CD4-positive, alpha-beta T cell treated with Interleukin-4 for 1 hour (primary cell): ENCODE measurements at regions not wholly inside any gene's neighbourhood (a gene's known extent, or its start where the extent isn't known, plus 50 kb on each side); places are given as distances from the start of the nearest gene placed in this dataset.
"Not testable (repeated sequence)": the region's sequence is repeated elsewhere in the genome, so short reads cannot be mapped to it uniquely, and the experiment has no call there.

ENCODE experiments used
- DNase-seq, 2 donors: peaks; one replicate each; pipeline ENCODE4 v3.0.0-alpha.2; 2020 to 2022

DNA sequence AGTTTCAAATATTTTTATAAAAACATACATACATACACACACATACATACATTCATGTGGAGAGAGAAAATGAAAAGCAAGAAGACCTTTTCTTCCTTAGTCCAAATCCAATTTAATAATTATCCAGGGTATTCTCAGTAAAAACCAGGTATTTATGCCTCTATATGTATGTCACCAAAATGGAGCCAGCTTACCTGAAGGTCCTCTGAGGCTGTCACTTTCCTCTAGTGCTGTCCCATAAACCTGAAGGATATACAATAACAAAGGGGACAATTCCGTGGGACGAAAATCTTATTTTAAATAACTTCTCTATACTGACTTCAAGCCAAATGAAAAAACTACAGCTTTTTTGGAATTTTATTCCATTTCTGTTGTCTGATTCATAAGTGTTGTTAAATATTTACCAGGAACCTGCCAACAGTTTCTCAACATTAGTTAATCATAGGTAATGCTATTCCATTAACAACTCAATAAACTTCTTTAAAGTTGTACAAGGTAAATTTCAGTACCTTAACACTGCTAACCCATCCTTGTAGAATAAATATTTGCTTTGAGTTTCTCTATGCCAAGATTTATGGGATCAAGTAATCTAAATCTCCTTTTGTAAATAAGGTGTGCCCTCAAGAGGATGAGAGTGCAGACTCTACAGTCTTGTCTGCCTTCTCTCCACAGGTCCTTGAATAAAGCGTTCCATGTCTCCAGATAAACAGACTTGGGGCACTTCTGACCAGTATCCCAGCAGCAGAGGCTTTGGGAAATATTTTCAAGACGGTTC, 260.3 kb downstream of the AHR start:
- DNase-seq = no peak

DNA sequence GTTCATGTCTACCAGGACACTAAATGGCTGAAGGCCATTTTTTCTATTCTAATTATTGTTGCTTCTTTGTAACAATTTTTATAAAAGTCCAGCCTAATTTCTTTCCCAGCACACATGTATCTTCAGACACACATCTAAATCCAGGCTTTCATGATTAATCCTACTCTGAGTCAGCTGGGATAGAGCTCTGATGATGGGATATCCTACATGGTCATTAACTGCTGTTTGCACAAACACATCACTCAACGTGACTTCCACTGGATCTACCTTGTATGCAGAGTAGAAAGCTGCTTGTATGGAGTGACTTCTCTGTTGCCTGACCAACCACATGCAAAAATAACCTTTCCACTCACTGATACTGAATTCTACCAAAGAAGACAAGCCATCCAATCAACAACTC, 260.9 kb downstream of the AHR start:
- no peak for DNase-seq

DNA sequence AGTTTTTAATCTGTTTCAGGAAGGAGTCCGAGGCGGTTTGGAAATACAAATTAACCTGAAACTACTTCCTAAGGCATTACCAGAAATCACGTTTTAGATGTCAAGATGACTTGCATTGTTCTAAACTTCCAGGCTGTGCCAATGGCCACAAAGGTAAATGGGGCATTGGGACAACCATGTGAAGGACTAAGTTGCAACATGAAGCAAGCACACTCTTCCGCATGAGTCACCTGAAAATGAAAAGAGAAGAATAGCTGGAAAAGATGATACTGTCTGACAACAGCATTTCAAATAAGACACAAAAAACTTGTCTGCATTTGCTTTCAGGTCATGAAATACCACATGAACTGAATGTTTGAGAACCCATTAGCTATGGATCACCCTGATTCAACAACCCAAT, 262.1 kb downstream of the AHR start:
- DNase-seq = no peak

DNA sequence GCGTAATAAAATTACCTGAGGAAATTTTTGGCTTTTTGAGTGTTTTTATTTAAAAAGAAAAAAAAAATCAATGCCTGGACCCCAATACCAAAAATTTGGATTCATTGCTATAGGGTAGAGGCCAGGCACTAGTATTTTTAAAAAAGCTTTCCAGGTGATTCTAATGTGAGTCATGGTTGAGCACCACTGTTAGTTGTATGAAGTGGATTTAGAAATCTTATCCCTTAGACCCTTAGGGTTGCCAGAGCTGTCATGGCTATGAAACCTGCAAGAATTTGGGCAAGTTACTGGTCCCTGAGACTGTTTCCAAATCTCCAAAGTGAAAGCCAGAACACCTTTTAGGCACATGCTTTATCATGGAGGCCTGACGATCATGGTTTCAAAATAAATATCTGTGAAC, 262.5 kb downstream of the AHR start:
- DNase-seq = no peak

DNA sequence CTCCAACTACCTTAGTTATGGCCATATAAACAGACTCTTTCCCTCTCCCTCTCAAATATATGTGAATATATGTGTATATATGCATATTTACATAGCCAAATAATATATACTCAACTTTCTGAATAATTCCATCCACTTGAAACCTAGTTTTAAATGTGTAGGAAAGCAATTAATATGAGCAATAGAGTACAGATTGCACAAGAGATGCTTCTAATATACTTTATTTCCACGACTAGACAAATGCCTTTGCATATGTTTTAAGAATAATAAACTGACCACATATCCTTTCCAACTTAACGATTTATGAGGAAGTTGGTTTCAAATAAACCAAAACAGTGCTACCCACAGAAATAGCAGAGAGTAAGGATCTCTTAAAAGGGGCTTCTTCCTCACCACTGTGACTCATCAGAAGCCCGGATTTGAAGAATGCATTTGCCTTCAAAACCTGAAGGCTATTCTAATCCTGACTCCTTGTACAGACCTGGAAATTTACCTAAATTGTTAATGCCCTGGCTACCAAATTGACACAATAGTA, 266.3 kb downstream of the AHR start:
- peak in 1 of 2 donors; percentile 5 for DNase-seq

DNA sequence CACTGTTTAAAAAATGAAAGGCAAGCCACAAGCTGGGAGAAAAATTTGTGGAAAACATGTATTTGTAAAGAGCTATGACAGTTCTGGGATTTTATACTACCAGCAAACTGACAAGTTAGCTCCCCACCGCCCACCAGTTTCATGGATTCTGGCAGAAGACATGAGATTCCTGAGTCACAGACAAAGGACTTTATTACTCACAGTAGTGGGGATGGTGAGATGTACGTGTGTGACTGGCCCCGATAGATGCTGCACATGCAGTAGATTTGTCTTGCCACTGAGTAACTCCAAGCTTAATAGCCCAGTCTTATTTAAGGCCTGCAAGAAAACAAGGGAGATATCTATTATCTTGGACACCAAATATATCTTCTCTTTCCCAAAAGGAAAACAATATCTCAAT, 281.7 kb downstream of the AHR start:
- no peak for DNase-seq

DNA sequence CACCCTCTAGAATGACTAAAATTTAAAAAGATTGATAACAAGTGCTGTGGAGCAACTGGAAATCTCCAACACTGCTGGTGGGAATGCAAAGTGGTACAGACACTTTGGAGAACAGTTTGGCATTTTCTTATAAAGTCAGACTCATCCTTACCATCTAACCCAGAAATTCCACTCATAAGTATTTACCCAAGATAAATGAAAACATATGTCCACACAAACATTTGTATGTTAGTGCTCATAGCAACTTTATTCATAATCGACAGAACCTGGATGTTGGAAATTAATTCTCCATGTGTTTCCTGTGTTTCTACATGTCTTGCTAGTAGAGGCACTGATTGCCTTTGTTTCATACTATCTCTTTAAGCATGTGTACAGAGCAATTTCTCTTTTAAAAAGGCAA, 282.4 kb downstream of the AHR start:
- no peak for DNase-seq

DNA sequence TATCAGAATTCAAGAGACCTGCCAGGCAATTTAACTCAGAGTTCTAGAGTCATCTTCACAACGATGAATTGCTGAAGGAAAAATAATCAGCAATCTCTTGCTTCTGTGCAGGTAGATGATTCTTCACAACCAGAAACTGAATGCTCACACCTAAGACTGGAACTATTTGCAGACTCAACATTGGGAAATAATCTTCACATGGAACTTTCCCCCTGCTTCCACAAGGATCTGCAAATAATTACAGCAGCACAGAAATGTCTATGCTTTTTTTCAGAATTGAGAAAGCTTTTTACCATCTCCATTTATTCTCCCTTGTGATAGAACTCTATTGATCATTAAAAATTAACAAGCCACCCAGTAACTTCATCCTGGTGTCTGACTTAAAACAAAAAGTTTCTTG, 282.8 kb downstream of the AHR start:
- no peak for DNase-seq

DNA sequence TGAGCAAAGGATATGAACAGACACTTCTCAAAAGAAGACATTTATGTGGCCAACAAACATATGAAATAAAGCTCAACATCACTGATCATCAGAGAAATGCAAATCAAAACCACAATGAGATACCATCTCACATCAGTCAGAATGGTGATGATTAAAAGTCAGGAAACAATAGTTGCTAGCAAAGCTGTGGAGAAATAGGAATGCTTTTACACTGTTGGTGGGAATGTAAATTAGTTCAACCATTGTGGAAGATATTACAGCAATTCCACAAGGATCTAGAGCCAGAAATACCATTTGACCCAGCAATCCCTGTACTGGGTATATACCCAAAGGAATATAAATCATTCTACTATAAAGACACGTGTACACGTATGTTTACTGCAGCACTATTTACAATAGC, 284.2 kb downstream of the AHR start:
- DNase-seq = not testable (repeated sequence)

DNA sequence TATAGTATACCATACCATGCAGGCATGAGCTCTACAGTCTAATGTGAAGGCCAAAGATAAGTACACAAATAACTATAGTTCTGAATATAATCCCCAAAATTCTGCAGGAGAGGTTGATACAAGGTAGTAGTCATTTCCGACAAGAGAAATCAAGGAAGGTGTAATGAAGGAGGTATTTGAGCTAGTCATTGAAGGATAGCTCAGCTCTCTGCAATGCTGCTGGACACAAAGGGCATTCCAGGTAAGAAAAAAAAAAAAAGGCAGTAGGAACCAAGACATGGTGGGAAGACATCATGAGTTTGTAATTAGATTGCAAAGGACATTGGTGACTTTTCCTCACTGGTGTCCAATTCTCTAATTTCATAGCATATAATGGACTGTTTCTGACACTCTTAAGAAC, 285.3 kb downstream of the AHR start:
- DNase-seq = no peak

DNA sequence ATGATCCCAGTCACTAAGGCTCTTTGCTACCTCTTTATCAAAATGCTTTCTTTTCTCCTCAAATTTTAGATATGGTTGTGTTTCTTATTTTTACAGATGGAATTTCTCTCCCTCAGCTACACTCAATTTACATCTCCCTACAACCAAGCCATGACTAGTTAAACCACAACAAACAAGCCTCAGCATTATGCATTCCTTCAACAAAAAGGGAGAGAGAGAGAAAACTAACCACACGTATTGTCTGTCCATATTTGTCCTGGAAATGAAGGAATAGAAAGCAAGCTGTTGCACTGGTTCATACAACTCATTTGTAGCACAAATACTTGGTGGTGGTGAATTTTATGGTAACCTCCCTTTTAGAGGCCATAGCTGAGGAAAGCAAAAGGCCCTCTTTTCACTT, 286.4 kb downstream of the AHR start:
- no peak for DNase-seq

DNA sequence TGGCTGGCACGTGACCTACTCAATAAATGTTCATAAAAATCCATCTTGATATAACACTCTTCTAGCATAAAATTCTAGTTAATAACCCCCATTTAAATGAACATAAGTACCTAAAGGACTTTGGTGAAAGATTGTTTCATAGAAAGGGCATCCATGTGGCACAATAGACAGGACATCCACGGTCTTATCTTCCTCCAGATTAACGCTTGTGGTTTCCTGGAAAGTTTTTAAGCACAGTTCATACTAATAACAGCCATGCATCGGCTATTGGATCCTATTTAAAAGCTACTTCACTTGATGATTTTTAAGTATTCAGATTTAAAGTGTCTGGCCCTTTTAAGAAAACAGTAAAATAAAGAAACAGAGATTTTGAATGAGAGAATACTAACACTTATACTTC, 288.3 kb downstream of the AHR start:
- DNase-seq = no peak

DNA sequence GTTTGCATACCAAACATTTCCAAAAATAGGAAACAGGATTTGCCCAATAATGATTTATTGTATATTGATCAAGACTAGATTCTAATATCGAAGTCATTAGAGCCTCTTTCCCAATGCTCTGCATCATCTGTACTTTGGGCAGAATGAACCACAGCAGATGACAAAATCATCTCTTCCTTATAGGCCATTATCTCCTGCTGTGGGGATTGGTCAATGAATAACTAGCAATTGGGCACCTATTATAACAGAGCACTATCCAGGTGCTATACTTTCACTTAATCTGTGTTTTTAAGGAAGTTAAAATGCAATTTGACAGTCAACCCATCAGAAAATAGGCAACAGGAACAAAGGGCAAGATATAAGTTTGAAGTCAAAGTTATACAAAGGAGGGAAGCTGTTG, 290.3 kb downstream of the AHR start:
- DNase-seq = no peak

DNA sequence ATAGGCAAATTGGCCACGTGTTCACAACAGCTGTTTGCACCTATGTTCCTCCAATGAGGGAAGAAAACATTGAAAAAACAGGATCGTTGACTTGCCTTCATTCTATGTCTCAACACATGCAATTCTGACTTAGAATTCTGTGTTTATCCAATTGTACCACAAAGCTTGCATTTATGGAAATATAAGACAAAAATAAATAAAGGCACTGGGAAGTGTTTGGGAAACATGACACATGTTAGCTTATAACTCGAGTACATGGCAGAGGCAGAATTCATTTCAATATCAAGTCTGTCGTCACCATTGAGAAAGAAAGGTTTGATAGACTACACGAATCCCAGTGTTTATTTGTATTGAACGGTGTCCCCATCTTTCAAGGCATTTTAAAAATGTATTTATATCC, 291.2 kb downstream of the AHR start:
- no peak for DNase-seq

DNA sequence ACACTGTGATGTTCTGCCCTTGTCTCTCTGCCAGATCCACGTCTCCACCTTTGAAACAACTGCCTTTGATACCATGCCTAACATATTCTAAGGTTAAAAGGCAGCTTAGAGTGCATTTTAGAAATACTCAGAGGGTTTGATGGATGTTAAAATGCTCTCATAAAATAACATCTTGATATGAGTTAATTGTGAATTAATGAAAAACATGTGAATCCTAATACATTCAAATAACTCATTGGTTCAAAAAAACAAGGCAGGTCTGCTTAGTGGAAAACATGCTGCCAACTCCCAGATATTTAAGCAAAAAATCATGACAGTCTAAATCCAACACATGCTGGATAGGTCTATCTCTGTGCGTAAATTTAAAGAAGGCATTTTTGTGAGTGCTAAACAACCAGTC, 291.8 kb downstream of the AHR start:
- no peak for DNase-seq

DNA sequence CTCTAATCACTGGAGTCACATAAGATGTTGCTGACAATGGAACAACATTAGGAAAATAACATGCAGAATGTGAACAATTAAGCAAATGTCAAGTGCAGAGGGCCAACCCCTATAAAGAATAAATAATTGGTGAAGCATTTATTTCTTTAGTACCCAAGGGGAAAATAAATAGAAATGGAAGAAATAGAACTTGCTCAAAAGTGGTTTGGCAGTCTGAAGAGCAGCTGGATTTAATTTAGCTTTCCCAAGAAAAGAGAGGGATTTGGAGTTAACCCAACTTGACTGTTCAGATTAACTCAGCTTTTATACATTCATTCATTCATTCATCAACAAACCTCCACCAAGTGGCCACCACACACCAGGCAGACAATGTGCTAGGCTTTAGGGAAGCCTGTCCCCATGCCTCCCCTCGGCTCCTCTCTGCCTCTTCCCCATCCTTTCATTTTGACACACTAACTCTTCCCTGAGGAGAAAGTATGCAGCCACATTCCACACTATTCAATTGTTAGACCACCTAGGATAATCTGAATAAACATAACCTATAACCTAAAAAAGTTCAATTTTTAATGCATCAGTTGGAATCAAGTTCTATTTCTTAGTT, 295.5 kb downstream of the AHR start:
- DNase-seq = no peak

DNA sequence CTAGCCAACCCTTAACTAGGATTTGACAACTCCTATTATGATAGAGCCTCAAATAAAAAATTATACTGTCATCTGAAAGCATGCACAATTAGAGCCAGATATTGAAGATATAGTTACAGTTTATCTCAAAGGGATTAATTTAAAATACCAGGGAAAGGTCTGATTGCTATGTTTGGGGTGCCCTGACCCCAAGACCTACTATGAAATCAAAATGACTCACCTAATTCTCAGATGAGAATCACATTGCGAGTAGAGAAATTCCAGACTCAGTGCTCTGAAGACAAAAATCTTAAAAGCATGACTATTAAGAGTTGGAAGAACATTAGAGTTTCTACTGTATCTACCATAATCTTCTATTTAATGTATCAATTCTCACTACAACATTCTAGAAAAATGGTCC, 297.1 kb downstream of the AHR start:
- no peak for DNase-seq

DNA sequence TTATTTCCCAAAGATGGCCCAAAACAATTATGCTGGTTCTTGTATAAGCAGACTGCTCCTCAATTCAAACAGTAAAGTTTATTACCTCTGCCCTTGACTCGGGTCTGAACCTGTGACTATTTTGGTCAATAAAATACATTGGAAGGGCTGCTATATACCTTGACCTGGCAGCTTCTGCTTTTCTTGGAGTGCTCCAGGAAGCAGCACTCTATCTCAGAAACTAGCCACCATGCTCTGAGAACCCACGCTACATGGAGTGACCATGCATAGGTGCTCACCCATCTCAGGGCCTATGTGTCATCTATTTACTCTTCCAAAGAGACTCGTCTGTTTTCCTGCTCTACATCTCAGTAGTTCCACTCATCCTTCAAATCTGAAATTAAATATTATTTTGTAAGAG, 299.9 kb downstream of the AHR start:
- DNase-seq = no peak

DNA sequence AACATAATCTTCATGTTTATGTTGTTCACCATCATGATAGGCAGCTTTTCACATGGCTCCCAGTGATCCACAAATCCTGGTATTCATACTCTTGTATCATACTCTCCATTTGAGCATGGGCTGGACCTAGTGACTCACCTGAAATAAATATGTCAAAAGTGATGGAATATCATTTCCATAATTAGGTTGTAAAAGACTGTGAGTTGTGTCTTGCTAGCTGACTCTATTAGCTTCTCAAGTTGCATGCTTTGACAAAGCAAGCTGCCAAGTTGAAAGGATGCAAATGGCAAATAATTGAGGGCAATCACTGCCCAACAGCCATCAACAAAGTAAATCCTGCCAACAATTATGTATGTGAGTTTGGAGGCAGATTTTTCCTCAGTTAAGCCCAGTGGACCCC, 300.4 kb downstream of the AHR start:
- DNase-seq = no peak

DNA sequence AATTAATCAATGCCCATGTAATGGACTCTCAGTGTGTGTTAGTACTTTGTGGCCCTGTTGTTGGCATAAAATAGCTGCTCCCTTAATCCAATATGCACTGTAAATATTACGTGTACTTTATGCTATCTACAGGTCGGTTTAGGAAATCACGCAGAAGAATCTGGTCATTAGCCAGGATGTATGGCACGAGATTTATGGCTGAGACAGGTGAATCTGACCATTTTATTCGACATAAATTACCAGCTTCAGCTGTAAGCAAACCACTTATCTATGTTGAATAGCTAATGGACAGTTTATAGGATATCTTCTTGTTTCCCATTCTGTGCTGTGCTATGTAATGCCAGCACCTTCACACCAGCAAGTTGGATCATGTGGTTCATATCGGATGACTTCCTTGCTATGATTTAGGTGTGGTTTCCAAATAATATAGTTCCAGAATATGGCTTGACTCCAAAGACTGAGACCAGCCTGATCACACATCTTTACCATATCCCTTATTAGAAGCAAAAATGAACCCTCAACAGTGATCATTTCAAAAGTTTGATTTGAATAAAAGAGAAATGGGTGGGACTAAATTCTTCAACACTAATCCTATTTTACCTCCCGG, 301.4 kb downstream of the AHR start:
- DNase-seq = no peak

DNA sequence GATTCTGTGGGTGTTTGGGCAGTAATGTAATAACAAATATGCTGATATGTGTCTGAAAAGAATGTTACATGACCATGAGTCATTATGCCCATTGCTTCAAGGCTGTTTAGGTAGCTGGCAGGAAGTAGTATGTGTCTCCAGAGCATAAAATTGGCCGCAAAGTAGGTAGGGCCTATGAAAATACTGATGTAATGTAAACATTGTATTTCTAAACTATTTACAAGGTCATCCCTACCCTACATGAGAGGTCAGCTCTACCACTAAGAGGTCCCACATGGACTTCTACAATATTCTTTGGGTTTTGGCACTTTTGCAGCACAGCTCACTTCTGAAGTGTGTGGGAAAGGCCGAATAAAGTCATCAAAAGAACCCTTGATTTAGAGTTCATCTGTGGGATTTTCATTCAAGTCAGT, 301.9 kb downstream of the AHR start:
- no peak for DNase-seq

DNA sequence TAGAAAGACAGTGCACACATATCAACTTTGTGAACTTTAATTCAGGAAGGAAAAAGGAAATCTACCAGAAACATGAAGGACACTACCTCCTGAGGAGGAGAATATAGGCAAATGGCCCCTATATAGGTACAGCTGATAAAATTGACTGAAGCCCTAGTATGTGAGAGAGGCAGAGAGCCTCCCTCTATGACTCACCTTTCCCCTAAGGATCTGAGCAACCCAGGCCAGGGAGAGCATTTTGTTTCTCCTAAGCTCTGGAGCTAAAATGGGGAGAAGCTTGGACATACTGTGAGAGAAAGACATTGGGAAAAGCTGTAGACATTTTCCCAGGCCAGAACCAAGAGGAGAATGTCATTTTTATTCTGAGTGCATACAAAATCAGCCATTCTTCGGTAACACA, 303.5 kb downstream of the AHR start:
- no peak for DNase-seq

DNA sequence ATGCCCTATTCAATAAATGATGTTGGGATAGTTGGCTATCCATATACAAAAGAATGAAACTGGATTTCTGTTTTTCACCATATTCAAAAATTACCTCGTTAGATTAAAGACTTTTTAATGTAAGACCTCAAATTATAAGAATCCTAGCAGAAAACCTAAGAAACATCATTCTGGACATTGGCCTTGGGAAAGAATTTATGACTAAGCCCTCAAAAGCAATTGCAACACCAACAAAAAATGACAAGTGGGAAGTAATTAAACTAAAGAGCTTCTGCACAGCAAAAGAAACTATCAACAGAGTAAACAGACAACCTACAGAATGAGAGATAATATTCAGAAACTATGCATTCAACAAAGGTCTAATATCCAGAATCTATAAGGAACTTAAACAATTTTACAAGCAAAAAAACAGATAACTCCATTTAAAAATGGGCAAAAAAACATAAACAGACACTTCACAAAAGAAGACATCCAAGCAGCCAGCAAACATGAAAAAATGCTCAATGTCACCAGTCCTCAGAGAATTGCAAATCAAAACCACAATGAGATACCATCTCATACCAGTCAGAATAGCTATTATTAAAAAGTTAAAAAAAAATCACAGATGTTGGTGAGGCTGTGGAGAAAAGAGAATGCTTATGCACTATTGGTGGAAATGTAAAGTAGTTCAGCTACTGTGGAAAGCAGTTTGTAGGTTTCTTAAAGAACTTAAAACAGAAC, 309.8 kb downstream of the AHR start:
- DNase-seq = no peak

DNA sequence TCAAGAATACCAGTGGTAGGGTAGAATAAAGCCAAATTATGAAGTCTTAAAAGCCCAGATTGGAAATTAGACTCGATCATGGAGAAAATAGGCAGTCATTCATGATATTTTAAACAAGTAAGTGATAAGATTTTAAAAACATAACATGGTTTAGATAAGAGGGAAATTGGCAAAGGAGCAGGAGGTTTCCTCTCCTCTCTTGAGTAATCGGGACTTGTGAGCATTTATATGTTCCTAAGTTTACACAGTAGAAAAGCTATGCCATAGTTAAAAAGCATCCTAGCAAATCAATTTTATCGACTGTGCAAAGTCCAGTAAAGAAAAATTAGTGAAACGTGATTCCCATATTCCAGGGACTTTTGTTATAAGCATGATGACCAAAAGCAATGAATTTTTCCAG, 313.2 kb downstream of the AHR start:
- DNase-seq = no peak
